ENCODE measurements at regions not wholly inside any gene's neighbourhood (a gene's known extent, or its start where the extent isn't known, plus 50 kb on each side); places are given as distances from the start of the nearest gene placed in this dataset.

- TF ChIP-seq POLR2A (IDR thresholded peaks at IDR 0.05; ENCODE audit: low read length) = no peak
- TF ChIP-seq GATA1 (IDR thresholded peaks at IDR 0.05; ENCODE audit: low read depth, low read length) = no peak
These were observed 72.0 kb downstream of the C3orf38 start for GRCh38 chr3:88221726-88222125.

Data from erythroblast (primary cell).